HepG2 (cell line): ENCODE measurements at regions not wholly inside any gene's neighbourhood (a gene's known extent, or its start where the extent isn't known, plus 50 kb on each side); places are given as distances from the start of the nearest gene placed in this dataset.

Source experiments
- ATAC-seq: fragments of 200-7000 bp; cut with Tn5 transposase; 3 replicates; pipeline ENCODE4 v1.9.1; 2020; ENCODE audit warnings: mild to moderate bottlenecking, moderate library complexity
- BruUV-seq: library from RNA; stranded (reverse); fragments of 400-500 nt; replicated peaks from 2 replicates; lab custom pipeline; 2021; lab: Mats Ljungman, UMichigan
- CTCF ChIA-PET: fragments of 300-600 bp; formaldehyde crosslinking; extraction: SDS; loops from one replicate; lab custom pipeline; 2021; ENCODE audit warnings: low total read pairs, inconsistent platforms, low intra/inter-chr PET ratio; lab: Yijun Ruan, JAX
- POLR2A ChIA-PET: fragments of 350-600 bp; sonication (Branson Sonifier 250); formaldehyde crosslinking; loops from one replicate; lab custom pipeline; 2020; ENCODE audit warnings: antibody characterized with exemption, inconsistent platforms; lab: Yijun Ruan, JAX
- DNase-seq: peaks from one replicate; pipeline ENCODE4 v3.0.0-alpha.2; 2015; ENCODE audit warnings: low spot score
- FAIRE-seq: peaks from 3 replicates; lab custom pipeline; 2011; peaks lifted over from hg19 to GRCh38; lab: Jason Lieb, UNC
- H2AFZ ChIP-seq: one replicate; pipeline ENCODE4 v1.6.1; 2011; ENCODE audit warnings: low read length, inconsistent platforms
- H3K27ac ChIP-seq: fragments of 300-600 bp; 3 replicates; pipeline ENCODE4 v1.8.0; 2011; ENCODE audit warnings: mixed run types, mild to moderate bottlenecking, mixed read lengths, low read length, inconsistent platforms; ENCODE audit not compliant: insufficient read depth; ENCODE audit errors: extremely low read length
- H3K27me3 ChIP-seq, 2 experiments: fragments of 200-600 bp in 1 of 2; 2 replicates in 1 of 2; 3 replicates in 1 of 2; pipeline versions ENCODE4 v1.6.0 to v1.8.0; 2011; ENCODE audit warnings: low read length in 2 of 2, mild to moderate bottlenecking in 2 of 2, moderate library complexity in 2 of 2, inconsistent platforms in 1 of 2; ENCODE audit not compliant: insufficient read depth in 2 of 2, control insufficient read depth in 1 of 2
- H3K36me3 ChIP-seq, 2 experiments: fragments of 200-600 bp in 1 of 2; replicated peaks in 1 of 2; 2 replicates in 1 of 2; 3 replicates in 1 of 2; pipeline versions ENCODE4 v1.5.1 to v1.8.0; 2011; ENCODE audit warnings: low read length in 2 of 2, inconsistent platforms in 1 of 2; ENCODE audit not compliant: insufficient read depth in 2 of 2, control insufficient read depth in 1 of 2
- H3K4me1 ChIP-seq: 2 replicates; pipeline ENCODE4 v1.5.1; 2012; ENCODE audit warnings: low read length, inconsistent platforms; ENCODE audit not compliant: insufficient read depth
- H3K4me2 ChIP-seq: 2 replicates; pipeline ENCODE4 v1.6.0; 2011; ENCODE audit warnings: low read depth, low read length, inconsistent platforms
- H3K4me3 ChIP-seq, 3 experiments: fragments of 200-600 bp in 1 of 3; sonication (generic), shearing (Covaris generic) in 1 of 3; replicated peaks in 1 of 3; 2 replicates each; pipeline ENCODE4 v1.5.1; 2011 to 2016; ENCODE audit warnings: low read length in 3 of 3, inconsistent platforms in 2 of 3, low read depth in 2 of 3, mild to moderate bottlenecking in 2 of 3, control low read depth in 1 of 3, mixed read lengths in 1 of 3; ENCODE audit not compliant: insufficient read depth in 1 of 3
- H3K79me2 ChIP-seq: one replicate; pipeline ENCODE4 v1.6.1; 2011; ENCODE audit warnings: low read length, inconsistent platforms; ENCODE audit not compliant: insufficient read depth
- H3K9ac ChIP-seq: 2 replicates; pipeline ENCODE4 v1.6.0; 2011; ENCODE audit warnings: mild to moderate bottlenecking, low read depth, low read length, inconsistent platforms; ENCODE audit not compliant: insufficient read depth
- H3K9me3 ChIP-seq: 2 replicates; pipeline ENCODE4 v1.5.1; 2012; ENCODE audit warnings: mild to moderate bottlenecking, low read length
- H4K20me1 ChIP-seq: 2 replicates; pipeline ENCODE4 v1.6.0; 2011; ENCODE audit warnings: inconsistent platforms, mild to moderate bottlenecking, low read length, moderate library complexity; ENCODE audit not compliant: insufficient read depth
- BORCS8-MEF2B ChIP-seq: sonication (generic); formaldehyde crosslinking; IDR thresholded peaks from 2 replicates; pipeline ENCODE4 v1.8.0; 2022; ENCODE audit warnings: mild to moderate bottlenecking, missing genetic modification reagents
- CBX2 ChIP-seq, 2 experiments: fragments of 200-600 bp in 1 of 2; sonication (generic); formaldehyde crosslinking in 1 of 2; IDR thresholded peaks; 2 replicates each; pipeline versions ENCODE4 v1.7.0 to v1.8.1; 2018 to 2022; ENCODE audit warnings: low read depth in 2 of 2, low read length in 1 of 2, mild to moderate bottlenecking in 1 of 2, missing genetic modification reagents in 1 of 2
- CBX5 ChIP-seq: sonication (generic); formaldehyde crosslinking; IDR thresholded peaks from 2 replicates; pipeline ENCODE4 v1.4.0; 2020; ENCODE audit warnings: missing genetic modification reagents, borderline replicate concordance
- CEBPZ ChIP-seq: IDR thresholded peaks from 2 replicates; pipeline ENCODE4 v1.6.1; 2012; ENCODE audit warnings: low read length, improper control_type of control experiment
- HMG20A ChIP-seq: IDR thresholded peaks from 2 replicates; pipeline ENCODE4 v1.6.1; 2016; ENCODE audit warnings: borderline replicate concordance
- NCOA5 ChIP-seq: sonication (generic); formaldehyde crosslinking; IDR thresholded peaks from 2 replicates; pipeline ENCODE4 v1.4.0; 2020; ENCODE audit warnings: missing genetic modification reagents
- NFYB ChIP-seq: sonication (generic); formaldehyde crosslinking; IDR thresholded peaks from 2 replicates; pipeline ENCODE4 v1.4.0; 2020; ENCODE audit warnings: missing genetic modification reagents
- PBX2 ChIP-seq: IDR thresholded peaks from 2 replicates; pipeline ENCODE4 v1.6.1; 2016; ENCODE audit warnings: control low read depth
- POLR2AphosphoS2 ChIP-seq: IDR thresholded peaks from 2 replicates; pipeline ENCODE4 v1.6.1; 2011; ENCODE audit warnings: low read depth, low read length, improper control_type of control experiment
- SAFB2 ChIP-seq: sonication (generic); formaldehyde crosslinking; IDR thresholded peaks from 2 replicates; pipeline ENCODE4 v1.5.1; 2020; ENCODE audit warnings: missing genetic modification reagents, low read depth, mild to moderate bottlenecking, borderline replicate concordance
- SP5 ChIP-seq: IDR thresholded peaks from 2 replicates; pipeline ENCODE4 v1.6.1; 2016; ENCODE audit warnings: low read depth, borderline replicate concordance
- ZNF605 ChIP-seq: sonication (generic); formaldehyde crosslinking; IDR thresholded peaks from 2 replicates; pipeline ENCODE4 v1.8.0; 2022; ENCODE audit warnings: mild to moderate bottlenecking, missing genetic modification reagents
- WGBS: methylation state at CpG from one replicate; pipeline ENCODE4 v1.1.6; 2017; ENCODE audit warnings: low lambda C conversion rate; 5-methylcytosine and 5-hydroxymethylcytosine counted together
- in situ Hi-C: cut with HindIII; loops from 2 replicates; pipeline ENCODE4 v1.10.0; 2017; ENCODE audit warnings: low pct_unique_long_range_greater_than_20kb; ENCODE audit not compliant: extremely low pct_ligation_motif_present
- intact Hi-C: fragments of 100-400 bp; cut with micrococcal nuclease; formaldehyde crosslinking; loops from one replicate; pipeline ENCODE4 v1.10.0; 2022; ENCODE audit not compliant: unreplicated experiment

- TF ChIP-seq BORCS8-MEF2B (no peak), CBX2 (IDR thresholded peaks at IDR 0.05; ENCODE audit: low read depth, low read length) (no peak), CBX2 (CRISPR knock-in tag; IDR thresholded peaks at IDR 0.05; ENCODE audit: low read depth) (no peak), POLR2AphosphoS2 (no peak), SAFB2 (no peak), CEBPZ (no peak), PBX2 (CRISPR knock-in tag) (no peak)
Observed at GRCh38 chr22:27153386-27153785, 496.0 kb downstream of the MIAT start (continued).

GRCh38 chr22:27154717-27155116 lies 497.3 kb downstream of the MIAT start:
- no TSS peak for BruUV-seq
- no peak for ATAC-seq
- DNase-seq, result no peak
- H3K27me3 ChIP-seq, result peaks cover 0 to 14% of the 10 kb centered on the region in 2 experiments; a peak in 2 of 5 replicates
- no peak for FAIRE-seq
- in situ Hi-C loops, result no loop called here
- H3K4me2 ChIP-seq, result no peak overlapping the region
- WGBS, result 46% methylated on average over 12 of the region's 12 CpGs
- TF ChIP-seq CBX5 (CRISPR knock-in tag) (no peak), SP5 (CRISPR knock-in tag) (no peak), NCOA5 (CRISPR knock-in tag) (no peak), ZNF605 (no peak), NFYB (CRISPR knock-in tag) (no peak), HMG20A (CRISPR knock-in tag) (no peak)
- TF ChIP-seq, all 625 proteins: peak for 0
- intact Hi-C loops, result no loop called here
- H2AFZ ChIP-seq, result no peak overlapping the region
- H3K4me1 ChIP-seq, result no peaks in the 10 kb centered on the region
- H3K79me2 ChIP-seq, result no peaks in the 10 kb centered on the region
- no peak overlapping the region for H3K9ac ChIP-seq
- CTCF ChIA-PET, result no interaction called here
- H4K20me1 ChIP-seq, result no peaks in the 10 kb centered on the region
- no peak overlapping the region for H3K4me3 ChIP-seq
- H3K9me3 ChIP-seq, result no peaks in the 10 kb centered on the region
- no peaks in the 10 kb centered on the region for H3K36me3 ChIP-seq
- POLR2A ChIA-PET, result no interaction called here
- no peak overlapping the region for H3K27ac ChIP-seq
